Stimulated activated CD4-positive, alpha-beta T cell treated with anti-CD3 and anti-CD28 coated beads, Interleukin-4, amount 100 ng/mL, for 1 hour (primary cell): ENCODE measurements at regions not wholly inside any gene's neighbourhood (a gene's known extent, or its start where the extent isn't known, plus 50 kb on each side); places are given as distances from the start of the nearest gene placed in this dataset.
"Not testable (repeated sequence)": the region's sequence is repeated elsewhere in the genome, so short reads cannot be mapped to it uniquely, and the experiment has no call there.

ENCODE experiments used
- DNase-seq: peaks from one replicate; pipeline ENCODE4 v3.0.0-alpha.2; 2020

DNA sequence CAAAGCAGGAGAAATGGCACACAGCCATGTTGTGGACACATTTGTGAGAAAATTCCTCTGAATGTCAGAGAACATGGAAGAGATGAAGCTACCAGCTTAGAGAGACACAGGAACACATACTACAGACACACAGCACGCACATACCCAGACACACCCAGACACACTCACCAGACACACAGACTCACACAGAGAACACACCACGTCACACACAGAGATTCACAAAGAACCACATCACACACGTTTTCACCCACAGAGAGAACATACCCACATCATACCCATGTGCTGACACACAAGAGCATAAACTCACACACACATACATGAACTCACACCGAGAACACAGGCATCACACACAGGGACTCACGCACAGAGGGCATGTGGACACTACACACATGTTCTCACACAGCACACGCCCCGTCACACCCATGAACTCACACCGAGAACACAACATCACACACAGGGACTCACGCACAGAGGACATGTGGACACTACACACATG is 124.9 kb downstream of the METRNL start:
- no peak for DNase-seq

DNA sequence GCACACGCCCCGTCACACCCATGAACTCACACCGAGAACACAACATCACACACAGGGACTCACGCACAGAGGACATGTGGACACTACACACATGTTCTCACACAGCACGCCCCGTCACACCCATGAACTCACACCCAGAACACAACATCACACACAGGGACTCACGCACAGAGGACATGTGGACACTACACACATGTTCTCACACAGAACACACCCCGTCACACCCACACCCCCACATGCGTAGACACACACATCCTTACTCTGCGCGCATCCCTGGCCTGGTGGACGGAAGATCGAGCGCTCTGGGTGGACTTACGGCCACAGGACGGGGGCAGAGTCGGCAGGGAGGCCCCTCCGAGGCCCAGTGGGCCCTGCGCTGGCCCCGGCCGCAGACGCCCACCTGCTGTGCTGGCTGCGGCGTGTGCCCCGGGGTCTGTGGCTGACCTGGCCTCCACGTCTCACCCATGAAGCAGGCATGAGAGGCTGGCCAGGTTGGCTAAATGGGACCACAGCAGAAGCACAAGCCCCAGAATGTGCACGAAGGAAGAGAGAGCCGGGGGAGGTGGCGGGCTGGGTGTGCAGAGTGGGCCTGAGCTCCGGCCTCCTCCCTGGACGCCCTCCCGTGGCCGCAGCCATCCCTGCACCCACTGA is 125.5 kb downstream of the METRNL start:
- not testable (repeated sequence) for DNase-seq

DNA sequence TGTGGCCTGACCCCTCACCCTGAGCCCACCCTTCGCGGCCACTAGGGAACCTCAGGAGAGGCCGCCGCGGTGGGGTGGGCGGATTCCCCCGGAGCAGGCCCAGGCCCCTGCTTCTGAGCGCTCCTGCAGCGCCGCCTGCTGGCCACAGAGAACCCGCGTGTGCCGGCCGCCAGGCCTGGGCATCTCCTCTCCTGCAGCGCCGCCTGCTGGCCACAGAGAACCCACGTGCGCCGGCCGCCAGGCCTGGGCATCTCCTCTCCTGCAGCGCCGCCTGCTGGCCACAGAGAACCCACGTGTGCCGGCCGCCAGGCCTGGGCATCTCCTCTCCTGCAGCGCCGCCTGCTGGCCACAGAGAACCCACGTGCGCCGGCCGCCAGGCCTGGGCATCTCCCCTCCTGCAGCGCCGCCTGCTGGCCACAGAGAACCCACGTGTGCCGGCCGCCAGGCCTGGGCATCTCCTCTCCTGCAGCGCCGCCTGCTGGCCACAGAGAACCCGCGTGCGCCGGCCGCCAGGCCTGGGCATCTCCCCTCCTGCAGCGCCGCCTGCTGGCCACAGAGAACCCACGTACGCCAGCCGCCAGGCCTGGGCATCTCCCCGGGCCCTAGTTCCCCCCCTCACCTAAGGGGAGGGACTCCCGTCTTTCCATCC is 126.1 kb downstream of the METRNL start:
- DNase-seq: peak; percentile 67

DNA sequence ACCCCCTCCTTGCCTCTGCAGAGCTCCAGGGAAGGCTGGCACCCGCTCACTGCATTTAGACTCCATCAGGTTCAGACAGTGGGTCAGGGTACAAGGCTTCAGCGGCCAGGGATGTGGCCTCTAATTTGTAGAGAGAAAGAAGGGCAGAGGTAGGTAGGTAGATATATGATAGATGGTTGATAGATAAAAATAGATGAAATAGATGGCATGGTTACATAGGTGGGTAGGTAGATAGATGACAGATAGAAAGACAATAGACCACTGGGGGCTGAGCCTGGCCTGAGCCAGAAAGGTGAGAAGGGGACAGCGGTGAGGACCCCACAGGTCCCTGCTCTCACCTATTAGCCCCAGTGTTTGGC is 126.6 kb downstream of the METRNL start:
- not testable (repeated sequence) for DNase-seq

DNA sequence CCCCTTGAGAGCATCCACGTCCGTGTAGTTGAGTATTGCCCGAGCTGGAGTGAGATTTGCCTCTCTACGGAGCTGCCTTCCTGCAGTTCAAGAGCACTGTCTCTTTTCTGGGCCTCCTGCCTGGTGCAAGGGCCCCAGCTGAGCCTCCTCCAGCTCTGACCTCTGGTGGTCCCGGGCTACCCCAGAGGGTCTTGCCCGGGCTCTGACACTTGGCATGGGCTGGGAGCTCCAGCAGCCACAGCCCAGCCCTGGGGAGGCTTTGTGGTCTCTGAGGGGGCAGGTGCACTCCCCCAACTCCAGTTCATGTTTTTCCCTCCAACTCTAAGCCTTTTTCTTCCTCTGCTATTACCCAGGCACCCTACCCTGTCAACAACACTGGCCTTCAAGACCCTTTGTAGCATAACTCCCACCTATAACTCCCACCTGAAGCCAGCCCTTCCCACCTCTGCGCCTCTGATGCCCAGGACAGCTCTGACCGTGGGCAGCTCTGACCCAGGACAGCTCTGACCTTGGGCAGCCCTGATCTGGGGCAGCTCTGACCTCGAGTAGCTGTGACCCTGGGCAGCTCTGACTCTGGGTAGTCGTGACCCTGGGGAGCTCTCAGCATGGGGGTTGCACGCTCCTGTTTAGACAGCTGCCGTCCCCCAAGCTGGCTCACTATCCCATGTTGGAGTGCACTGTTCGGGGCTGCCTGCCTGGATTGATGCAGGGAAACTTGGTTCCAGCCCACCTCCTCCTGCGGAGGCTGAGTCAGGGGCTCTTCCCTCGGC is 127.6 kb downstream of the METRNL start:
- DNase-seq: not testable (repeated sequence)

DNA sequence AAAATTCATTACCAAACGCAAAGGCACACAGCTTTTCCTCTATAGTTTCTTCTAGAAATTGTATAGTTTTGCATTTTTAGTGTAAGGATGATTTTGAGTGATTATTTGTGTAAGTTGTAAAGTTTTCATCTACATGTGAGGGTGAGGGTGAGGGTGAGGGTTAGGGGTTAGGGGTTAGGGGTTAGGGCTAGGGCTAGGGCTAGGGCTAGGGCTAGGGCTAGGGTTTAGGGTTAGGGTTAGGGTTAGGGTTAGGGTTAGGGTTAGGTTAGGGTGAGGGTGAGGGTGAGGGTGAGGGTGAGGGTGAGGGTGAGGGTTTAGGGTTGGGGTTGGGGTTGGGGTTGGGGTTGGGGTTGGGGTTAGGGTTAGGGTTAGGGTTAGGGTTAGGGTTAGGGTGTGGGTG is 167.6 kb downstream of the METRNL start:
- not testable (repeated sequence) for DNase-seq
